Loucy (cell line): ENCODE measurements at regions not wholly inside any gene's neighbourhood (a gene's known extent, or its start where the extent isn't known, plus 50 kb on each side); places are given as distances from the start of the nearest gene placed in this dataset.

Experiments used
- H2AFZ ChIP-seq: fragments of 200-600 bp; sonication (generic); 2 replicates; pipeline ENCODE4 v1.6.0; 2016; ENCODE audit warnings: antibody characterized with exemption, mild to moderate bottlenecking, low read length, moderate library complexity
- H3F3A ChIP-seq: fragments of 200-600 bp; 2 replicates; pipeline ENCODE4 v1.6.0; 2016; ENCODE audit warnings: antibody characterized with exemption, low read depth, mild to moderate bottlenecking
- H3K27me3 ChIP-seq: fragments of 200-600 bp; sonication (generic); 2 replicates; pipeline ENCODE4 v1.6.1; 2014; ENCODE audit warnings: low read length, mild to moderate bottlenecking; ENCODE audit not compliant: insufficient read depth, poor library complexity, severe bottlenecking
- H3K36me3 ChIP-seq: fragments of 200-600 bp; sonication (generic); 2 replicates; pipeline ENCODE4 v1.6.1; 2016; ENCODE audit warnings: low read length; ENCODE audit not compliant: insufficient read depth
- H3K4me1 ChIP-seq: fragments of 200-600 bp; sonication (generic); 2 replicates; pipeline ENCODE4 v1.5.1; 2014; ENCODE audit warnings: low read length, mild to moderate bottlenecking; ENCODE audit not compliant: insufficient read depth, poor library complexity, severe bottlenecking
- H3K4me2 ChIP-seq: fragments of 200-600 bp; sonication (generic); 2 replicates; pipeline ENCODE4 v1.6.0; 2014; ENCODE audit warnings: antibody characterized with exemption, low read length, low read depth, mild to moderate bottlenecking; ENCODE audit not compliant: poor library complexity, severe bottlenecking
- H3K4me3 ChIP-seq: fragments of 200-600 bp; sonication (generic); 2 replicates; pipeline ENCODE4 v1.5.1; 2014; ENCODE audit warnings: low read length, mild to moderate bottlenecking, mixed read lengths; ENCODE audit not compliant: poor library complexity, severe bottlenecking
- H3K79me2 ChIP-seq: fragments of 200-600 bp; sonication (generic); 2 replicates; pipeline ENCODE4 v1.6.1; 2014; ENCODE audit warnings: low read length; ENCODE audit not compliant: insufficient read depth
- H3K9ac ChIP-seq: fragments of 200-600 bp; sonication (generic); 2 replicates; pipeline ENCODE4 v1.6.0; 2014; ENCODE audit warnings: mild to moderate bottlenecking, low read depth, low read length, moderate library complexity; ENCODE audit not compliant: poor library complexity, severe bottlenecking
- H3K9me2 ChIP-seq: fragments of 200-600 bp; sonication (generic); replicated peaks from 2 replicates; pipeline ENCODE4 v1.6.1; 2016; ENCODE audit warnings: low read depth, low read length, mixed read lengths
- H3K9me3 ChIP-seq: fragments of 200-600 bp; sonication (generic); 2 replicates; pipeline ENCODE4 v1.6.1; 2014; ENCODE audit warnings: mild to moderate bottlenecking, antibody characterized with exemption, low read length, low read depth; ENCODE audit not compliant: insufficient read depth
- H4K20me1 ChIP-seq: fragments of 200-600 bp; sonication (generic); 2 replicates; pipeline ENCODE4 v1.6.0; 2014; ENCODE audit warnings: antibody characterized with exemption, low read length, mild to moderate bottlenecking; ENCODE audit not compliant: insufficient read depth, poor library complexity, severe bottlenecking
- CTCF ChIP-seq: fragments of 200-600 bp; sonication (generic); conservative IDR thresholded peaks from 2 replicates; pipeline ENCODE4 v1.5.1; 2014; ENCODE audit warnings: mild to moderate bottlenecking, antibody characterized with exemption, low read length
- EZH2phosphoT487 ChIP-seq: fragments of 200-600 bp; IDR thresholded peaks from 2 replicates; pipeline ENCODE4 v1.6.1; 2018; ENCODE audit warnings: antibody characterized with exemption, mild to moderate bottlenecking, moderate library complexity, borderline replicate concordance

GRCh38 chr6:113376847-113377165 is 480.3 kb upstream of the MARCKS start:
- H3K36me3 ChIP-seq, result no peaks in the 10 kb centered on the region
- no peak overlapping the region for H2AFZ ChIP-seq
- no peak overlapping the region for H3K9ac ChIP-seq
- TF ChIP-seq EZH2phosphoT487 (no peak), CTCF (no peak)
- H3K4me1 ChIP-seq, result no peaks in the 10 kb centered on the region
- H3K9me3 ChIP-seq, result no peaks in the 10 kb centered on the region
- H3F3A ChIP-seq, result no peaks in the 10 kb centered on the region
- no peaks in the 10 kb centered on the region for H4K20me1 ChIP-seq
- H3K27me3 ChIP-seq, result no peaks in the 10 kb centered on the region
- no peaks in the 10 kb centered on the region for H3K9me2 ChIP-seq
- no peak overlapping the region for H3K4me3 ChIP-seq
- no peak overlapping the region for H3K4me2 ChIP-seq
- no peaks in the 10 kb centered on the region for H3K79me2 ChIP-seq

GRCh38 chr6:113377362-113377942 is 479.7 kb upstream of the MARCKS start:
- Histone ChIP-seq H3F3A (no peaks in the 10 kb centered on the region), H3K4me3 (no peak overlapping the region), H3K9ac (no peak overlapping the region), H3K36me3 (no peaks in the 10 kb centered on the region), H3K4me1 (no peaks in the 10 kb centered on the region), H3K27me3 (no peaks in the 10 kb centered on the region), H4K20me1 (no peaks in the 10 kb centered on the region), H3K79me2 (no peaks in the 10 kb centered on the region), H3K9me2 (no peaks in the 10 kb centered on the region), H3K4me2 (no peak overlapping the region), H2AFZ (no peak overlapping the region), H3K9me3 (no peaks in the 10 kb centered on the region)
- TF ChIP-seq CTCF, result no peak
- TF ChIP-seq EZH2phosphoT487, result no peak

- no peaks in the 10 kb centered on the region for H3K9me3 ChIP-seq
- no peaks in the 10 kb centered on the region for H3K9me2 ChIP-seq
- no peak overlapping the region for H3K4me2 ChIP-seq
- H3K9ac ChIP-seq, result no peak overlapping the region
- H4K20me1 ChIP-seq, result no peaks in the 10 kb centered on the region
- no peaks in the 10 kb centered on the region for H3K27me3 ChIP-seq
- no peaks in the 10 kb centered on the region for H3K79me2 ChIP-seq
- H3F3A ChIP-seq, result no peaks in the 10 kb centered on the region
- no peak for TF ChIP-seq EZH2phosphoT487
- no peak for TF ChIP-seq CTCF
- no peak overlapping the region for H2AFZ ChIP-seq
- no peaks in the 10 kb centered on the region for H3K36me3 ChIP-seq
- no peaks in the 10 kb centered on the region for H3K4me1 ChIP-seq
- H3K4me3 ChIP-seq, result no peak overlapping the region
Observed at GRCh38 chr6:113380591-113380990, 476.6 kb upstream of the MARCKS start.
